GM06990 (cell line): ENCODE measurements at regions not wholly inside any gene's neighbourhood (a gene's known extent, or its start where the extent isn't known, plus 50 kb on each side); places are given as distances from the start of the nearest gene placed in this dataset.
"Not testable (repeated sequence)": the region's sequence is repeated elsewhere in the genome, so short reads cannot be mapped to it uniquely, and the experiment has no call there.

Source experiments
- DNase-seq: peaks from one replicate; pipeline ENCODE4 v3.0.0-alpha.2; 2011; ENCODE audit not compliant: insufficient read length; ENCODE audit errors: extremely low read depth
- H3K27me3 ChIP-seq: replicated peaks from 2 replicates; pipeline ENCODE4 v1.6.0; 2011; ENCODE audit warnings: low read length; ENCODE audit not compliant: control insufficient read depth, insufficient read depth
- H3K36me3 ChIP-seq: 2 replicates; pipeline ENCODE4 v1.5.1; 2011; ENCODE audit warnings: low read length; ENCODE audit not compliant: control insufficient read depth, insufficient read depth
- H3K4me3 ChIP-seq: replicated peaks from 2 replicates; pipeline ENCODE4 v1.5.1; 2011; ENCODE audit warnings: low read depth, mild to moderate bottlenecking, control low read depth, low read length
- TF ChIP-seq, protein P1 (sequence below): IDR thresholded peaks from 2 replicates; pipeline ENCODE4 v1.5.1; 2011; ENCODE audit warnings: low read length, control low read depth, mild to moderate bottlenecking, inconsistent platforms; ENCODE audit not compliant: insufficient read depth, poor library complexity, severe bottlenecking

DNA sequence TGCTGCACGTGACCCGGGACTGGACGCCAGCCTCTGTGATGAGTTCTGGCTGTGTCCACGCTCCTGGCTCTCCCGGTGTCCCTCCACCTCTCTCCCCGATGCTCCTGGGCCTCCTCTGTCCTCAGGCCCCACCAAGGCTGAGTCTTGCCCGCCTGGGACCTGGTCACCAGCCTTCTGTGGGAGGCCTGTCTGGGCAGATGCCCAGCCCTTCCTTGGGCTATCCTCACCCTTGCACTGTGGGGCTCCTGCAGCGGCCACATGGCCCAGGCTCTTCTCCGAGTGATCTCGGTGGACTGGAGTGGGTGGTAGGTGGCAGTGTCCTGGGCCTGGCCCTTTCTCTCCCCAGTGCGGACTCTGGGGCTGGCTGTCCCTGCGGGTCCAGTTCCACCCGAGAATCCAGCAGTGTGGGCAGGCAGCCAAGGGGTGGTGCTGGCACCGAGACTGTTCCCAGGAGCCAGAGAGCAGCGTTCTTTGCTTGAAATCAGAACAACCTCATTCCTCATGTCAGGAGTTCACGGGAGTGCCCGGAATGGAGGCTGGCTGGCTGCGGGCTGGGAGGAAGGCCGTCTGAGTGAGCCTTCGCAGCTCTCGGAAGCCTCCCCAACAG lies 94.6 kb downstream of the TMEM121 start:
- not testable (repeated sequence) for H3K27me3 ChIP-seq, DNase-seq, H3K36me3 ChIP-seq, H3K4me3 ChIP-seq

DNA sequence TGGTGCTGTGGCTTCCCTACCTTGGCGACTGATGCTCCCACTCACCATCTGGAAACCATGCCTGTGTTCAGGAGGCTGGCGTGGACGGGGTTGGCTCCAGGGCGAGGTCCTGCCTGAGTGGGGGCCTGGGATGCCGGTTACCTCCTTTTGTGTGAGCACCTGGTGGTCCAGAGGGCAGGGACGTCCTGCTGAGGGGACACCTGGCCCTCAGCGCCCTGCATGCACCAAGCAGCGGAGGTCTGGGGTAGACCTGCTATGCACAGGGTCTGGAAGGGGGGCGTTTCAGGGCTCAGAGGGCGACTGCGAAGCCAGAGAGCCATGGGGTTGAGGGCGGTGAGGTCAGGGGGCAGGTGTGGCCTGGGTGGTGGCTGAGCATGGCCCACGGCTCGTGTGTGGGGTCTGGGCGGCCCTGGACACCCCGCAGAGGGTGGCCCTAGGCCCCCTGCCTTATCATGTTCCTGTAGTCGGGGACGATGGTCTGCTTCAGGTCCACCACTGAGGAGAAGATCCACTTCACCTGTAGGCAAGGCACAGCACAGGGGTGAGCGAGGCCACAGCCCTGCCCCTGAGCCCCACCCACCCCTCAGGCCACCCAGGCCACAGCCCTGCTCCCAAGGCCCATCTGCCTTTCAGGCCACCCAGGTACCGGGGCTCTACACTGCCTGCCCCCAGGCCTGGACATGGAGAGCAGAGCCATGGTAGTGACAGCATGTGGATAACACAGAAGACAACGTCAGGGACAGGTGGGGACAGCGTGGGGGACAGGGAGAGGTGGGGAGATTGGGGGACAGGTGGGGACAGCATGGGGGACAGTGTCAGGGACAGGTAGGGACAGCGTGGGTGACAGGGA lies 95.3 kb downstream of the TMEM121 start:
- H3K4me3 ChIP-seq, H3K36me3 ChIP-seq, H3K27me3 ChIP-seq, DNase-seq: not testable (repeated sequence)

DNA sequence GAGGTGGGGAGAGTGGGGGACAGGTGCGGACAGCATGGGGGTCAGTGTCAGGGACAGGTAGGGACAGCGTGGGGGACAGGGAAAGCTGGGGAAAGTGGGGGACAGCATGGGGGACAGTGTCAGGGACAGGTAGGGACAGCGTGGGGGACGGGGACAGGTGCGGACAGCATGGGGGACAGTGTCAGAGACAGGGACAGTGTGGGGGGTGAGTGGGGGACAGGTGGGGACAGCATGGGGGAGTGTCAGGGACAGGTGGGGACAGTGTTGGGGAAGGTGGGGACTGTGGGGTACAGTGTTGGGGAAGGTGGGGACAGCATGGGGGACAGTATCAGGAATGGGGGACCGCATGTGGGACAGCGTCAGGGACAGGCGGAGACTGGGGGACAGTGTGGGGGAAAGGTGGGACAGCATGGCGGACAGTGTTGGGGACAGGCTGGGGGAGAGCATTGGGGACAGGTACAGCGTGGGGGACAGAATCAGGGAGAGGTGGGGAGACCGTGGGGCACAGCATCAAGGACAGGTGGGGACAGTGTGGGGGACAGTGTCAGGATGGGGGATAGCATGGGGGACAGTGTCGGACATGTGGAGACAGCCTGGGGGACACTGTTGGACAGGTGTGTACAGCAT lies 96.1 kb downstream of the TMEM121 start:
- TF ChIP-seq, protein P1, sequence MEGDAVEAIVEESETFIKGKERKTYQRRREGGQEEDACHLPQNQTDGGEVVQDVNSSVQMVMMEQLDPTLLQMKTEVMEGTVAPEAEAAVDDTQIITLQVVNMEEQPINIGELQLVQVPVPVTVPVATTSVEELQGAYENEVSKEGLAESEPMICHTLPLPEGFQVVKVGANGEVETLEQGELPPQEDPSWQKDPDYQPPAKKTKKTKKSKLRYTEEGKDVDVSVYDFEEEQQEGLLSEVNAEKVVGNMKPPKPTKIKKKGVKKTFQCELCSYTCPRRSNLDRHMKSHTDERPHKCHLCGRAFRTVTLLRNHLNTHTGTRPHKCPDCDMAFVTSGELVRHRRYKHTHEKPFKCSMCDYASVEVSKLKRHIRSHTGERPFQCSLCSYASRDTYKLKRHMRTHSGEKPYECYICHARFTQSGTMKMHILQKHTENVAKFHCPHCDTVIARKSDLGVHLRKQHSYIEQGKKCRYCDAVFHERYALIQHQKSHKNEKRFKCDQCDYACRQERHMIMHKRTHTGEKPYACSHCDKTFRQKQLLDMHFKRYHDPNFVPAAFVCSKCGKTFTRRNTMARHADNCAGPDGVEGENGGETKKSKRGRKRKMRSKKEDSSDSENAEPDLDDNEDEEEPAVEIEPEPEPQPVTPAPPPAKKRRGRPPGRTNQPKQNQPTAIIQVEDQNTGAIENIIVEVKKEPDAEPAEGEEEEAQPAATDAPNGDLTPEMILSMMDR, result no peak
- Histone ChIP-seq H3K36me3 (no peaks in the 10 kb centered on the region), H3K27me3 (no peaks in the 10 kb centered on the region), H3K4me3 (no peak overlapping the region)
- no peak for DNase-seq

DNA sequence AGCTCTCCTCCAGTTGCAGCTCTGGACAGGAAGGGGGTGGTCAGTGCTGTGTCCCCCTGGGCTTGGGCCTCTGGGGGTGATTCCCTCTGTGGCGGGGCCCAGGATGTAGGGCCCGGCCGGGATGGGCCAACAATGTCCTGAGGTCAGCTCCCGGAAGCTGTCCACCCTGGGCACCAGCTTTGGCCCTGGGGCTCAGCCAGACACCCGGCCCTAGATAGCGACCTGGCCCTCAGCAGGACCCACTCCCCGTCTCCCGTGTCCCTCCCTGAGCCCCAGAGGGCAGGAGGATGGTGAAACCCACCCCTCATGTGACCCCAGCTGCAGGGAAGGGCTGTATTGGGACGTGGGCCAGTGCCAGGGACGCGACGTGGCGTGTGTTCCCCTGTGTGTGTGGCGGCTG lies 96.8 kb downstream of the TMEM121 start:
- not testable (repeated sequence) for H3K36me3 ChIP-seq, H3K27me3 ChIP-seq

DNA sequence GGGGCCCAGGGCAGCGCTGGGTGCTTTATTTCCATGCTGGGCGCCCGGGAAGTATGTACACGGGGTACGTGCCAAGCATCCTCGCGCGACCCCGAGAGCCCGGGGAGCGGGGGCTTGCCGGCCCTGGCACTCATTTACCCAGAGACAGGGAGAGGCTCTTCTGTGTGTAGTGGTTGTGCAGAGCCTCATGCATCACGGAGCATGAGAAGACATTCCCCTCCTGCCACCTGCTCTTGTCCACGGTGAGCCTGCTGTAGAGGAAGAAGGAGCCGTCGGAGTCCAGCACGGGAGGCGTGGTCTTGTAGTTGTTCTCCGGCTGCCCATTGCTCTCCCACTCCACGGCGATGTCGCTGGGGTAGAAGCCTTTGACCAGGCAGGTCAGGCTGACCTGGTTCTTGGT lies 98.0 kb downstream of the TMEM121 start:
- not testable (repeated sequence) for H3K4me3 ChIP-seq, H3K27me3 ChIP-seq, DNase-seq, H3K36me3 ChIP-seq

More for the DNA sequence above, 96.8 kb downstream of the TMEM121 start:
- DNase-seq, H3K4me3 ChIP-seq: not testable (repeated sequence)

DNA sequence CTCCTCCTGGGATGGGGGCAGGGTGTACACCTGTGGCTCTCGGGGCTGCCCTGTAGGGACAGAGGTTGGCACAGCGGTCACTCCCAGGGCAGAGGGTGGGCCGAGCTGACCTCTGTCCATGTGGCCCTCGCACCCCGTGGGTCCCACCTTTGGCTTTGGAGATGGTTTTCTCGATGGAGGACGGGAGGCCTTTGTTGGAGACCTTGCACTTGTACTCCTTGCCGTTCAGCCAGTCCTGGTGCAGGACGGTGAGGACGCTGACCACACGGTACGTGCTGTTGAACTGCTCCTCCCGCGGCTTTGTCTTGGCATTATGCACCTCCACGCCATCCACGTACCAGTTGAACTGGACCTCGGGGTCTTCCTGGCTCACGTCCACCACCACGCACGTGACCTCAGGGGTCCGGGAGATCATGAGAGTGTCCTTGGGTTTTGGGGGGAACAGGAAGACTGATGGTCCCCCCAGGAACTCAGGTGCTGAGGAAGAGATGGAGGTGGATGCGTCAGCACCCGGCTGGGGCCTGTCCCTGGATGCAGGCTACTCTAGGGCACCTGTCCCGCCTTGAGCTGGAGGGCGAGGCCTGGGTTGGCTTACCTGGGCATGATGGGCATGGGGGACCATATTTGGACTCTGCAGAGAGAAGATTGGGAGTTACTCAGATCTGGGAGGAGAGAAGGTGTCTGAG lies 98.5 kb downstream of the TMEM121 start:
- H3K4me3 ChIP-seq, DNase-seq, H3K27me3 ChIP-seq, H3K36me3 ChIP-seq: not testable (repeated sequence)

DNA sequence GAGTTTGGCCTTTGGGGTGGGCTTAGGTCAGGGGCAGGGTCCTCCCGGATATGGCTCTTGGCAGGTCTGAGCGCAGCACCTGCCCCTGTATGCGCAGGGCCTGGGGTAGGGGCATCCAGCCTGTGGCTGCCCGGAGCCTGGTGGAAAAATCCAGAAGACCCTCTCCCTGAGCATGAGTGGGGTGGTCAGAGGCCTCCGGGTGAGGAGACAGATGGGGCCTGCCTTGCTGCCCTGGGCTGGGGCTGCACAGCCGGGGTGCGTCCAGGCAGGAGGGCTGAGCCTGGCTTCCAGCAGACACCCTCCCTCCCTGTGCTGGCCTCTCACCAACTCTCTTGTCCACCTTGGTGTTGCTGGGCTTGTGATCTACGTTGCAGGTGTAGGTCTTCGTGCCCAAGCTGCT lies 99.1 kb downstream of the TMEM121 start:
- not testable (repeated sequence) for H3K27me3 ChIP-seq, DNase-seq, H3K4me3 ChIP-seq, H3K36me3 ChIP-seq

DNA sequence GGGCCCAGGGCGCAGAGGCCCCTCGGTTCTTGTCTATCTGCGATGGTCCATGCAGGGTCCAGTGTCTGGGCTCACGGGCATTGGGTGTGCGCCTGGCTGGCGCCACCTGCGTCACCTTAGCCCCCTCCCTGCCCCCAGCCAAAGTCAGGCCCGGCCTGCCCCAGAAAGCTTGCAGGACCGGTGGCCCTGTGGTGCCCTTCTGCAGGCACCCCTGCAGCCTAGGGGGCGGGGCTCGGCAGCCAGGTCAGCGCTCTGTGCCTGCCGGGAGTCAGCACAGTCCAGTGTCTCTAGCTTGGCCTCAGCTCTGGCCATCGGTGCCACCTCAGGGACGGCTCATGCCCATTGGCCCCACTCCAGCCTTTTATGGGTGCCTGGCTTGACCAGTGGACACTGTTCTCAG lies 99.7 kb downstream of the TMEM121 start:
- not testable (repeated sequence) for DNase-seq, H3K27me3 ChIP-seq, H3K36me3 ChIP-seq
- peak overlapping the region; percentile 48 for H3K4me3 ChIP-seq

DNA sequence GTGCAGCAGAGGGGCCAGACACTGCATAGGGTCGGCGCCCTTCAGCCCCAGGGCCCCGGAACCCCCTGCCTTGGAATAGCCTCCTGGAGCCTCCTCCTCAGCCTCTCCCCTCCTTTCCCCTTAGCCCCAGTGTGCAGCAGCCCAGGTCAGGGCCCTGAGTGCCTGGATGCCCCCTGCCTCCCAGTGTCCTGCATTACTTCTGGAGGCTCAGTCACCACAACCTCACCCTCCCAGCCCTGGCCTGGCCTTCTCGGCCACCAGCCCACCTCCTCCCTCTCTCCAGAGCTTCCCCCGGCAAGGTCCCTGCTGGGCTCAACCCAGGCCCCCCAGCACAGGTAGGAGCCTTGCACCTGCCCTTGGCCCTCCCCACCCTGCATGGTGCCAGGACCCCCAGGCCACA lies 100.3 kb downstream of the TMEM121 start:
- H3K4me3 ChIP-seq, H3K27me3 ChIP-seq, DNase-seq, H3K36me3 ChIP-seq: not testable (repeated sequence)

DNA sequence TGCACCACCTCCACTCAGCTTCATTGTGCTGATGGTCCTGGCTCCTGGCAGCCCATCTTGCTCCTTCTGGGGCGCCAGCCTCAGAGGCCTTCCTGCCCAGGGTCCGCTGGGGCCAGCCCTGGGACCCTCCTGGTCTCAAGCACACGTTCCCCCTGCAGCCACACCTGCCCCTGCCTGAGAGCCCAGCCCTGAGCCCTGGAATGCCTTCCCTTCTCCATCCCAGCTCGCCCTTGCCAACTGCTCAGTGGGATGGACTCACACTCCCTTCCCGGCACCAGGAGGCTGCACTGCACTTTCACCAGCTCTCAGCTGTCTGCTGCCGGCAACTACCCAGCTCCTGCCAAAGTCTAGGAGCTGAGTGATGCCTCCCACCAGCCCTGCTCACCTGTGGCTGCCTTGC lies 100.9 kb downstream of the TMEM121 start:
- peak overlapping the region; percentile 18; the same call in 1 of the 2 replicates for H3K4me3 ChIP-seq
- DNase-seq, H3K27me3 ChIP-seq, H3K36me3 ChIP-seq: not testable (repeated sequence)
